H1 (cell line): ENCODE measurements at regions not wholly inside any gene's neighbourhood (a gene's known extent, or its start where the extent isn't known, plus 50 kb on each side); places are given as distances from the start of the nearest gene placed in this dataset.

Experiments used
- CBX5 ChIP-seq: fragments of 300-800, 300-1000 bp; sonication (generic); IDR thresholded peaks from 2 replicates; pipeline ENCODE4 v1.7.1; 2016; ENCODE audit warnings: antibody characterized with exemption, low read length, low read depth
- CTCF ChIP-seq, 3 experiments: IDR thresholded peaks; 1 replicate in 2 of 3; 2 replicates in 1 of 3; pipeline versions ENCODE4 v1.5.1 to v1.6.1; 2011; ENCODE audit warnings: low read length in 3 of 3, mild to moderate bottlenecking in 3 of 3, inconsistent platforms in 2 of 3, low read depth in 1 of 3, moderate library complexity in 1 of 3; ENCODE audit not compliant: insufficient read depth in 1 of 3; ENCODE audit errors: control extremely low read depth in 1 of 3
- EZH2 ChIP-seq: fragments of 200-600 bp; sonication (generic); IDR thresholded peaks from 2 replicates; pipeline ENCODE4 v1.7.1; 2012; ENCODE audit warnings: low read depth, mild to moderate bottlenecking, moderate library complexity, low read length, inconsistent platforms; ENCODE audit not compliant: severe bottlenecking
- FOSL1 ChIP-seq: IDR thresholded peaks from 2 replicates; pipeline ENCODE4 v1.6.1; 2011; ENCODE audit warnings: mild to moderate bottlenecking, low read depth, low read length, moderate library complexity; ENCODE audit not compliant: insufficient read depth
- GABPA ChIP-seq: IDR thresholded peaks from 2 replicates; pipeline ENCODE4 v1.6.1; 2011; ENCODE audit warnings: mild to moderate bottlenecking, low read length, moderate library complexity, borderline replicate concordance; ENCODE audit not compliant: insufficient read depth
- JUND ChIP-seq: IDR thresholded peaks from 2 replicates; pipeline ENCODE4 v1.6.1; 2011; ENCODE audit warnings: mild to moderate bottlenecking, improper control_type of control experiment, low read length
- POLR2A ChIP-seq, 2 experiments: IDR thresholded peaks; 1 replicate in 1 of 2; 2 replicates in 1 of 2; pipeline ENCODE4 v1.6.1; 2011; ENCODE audit warnings: low read depth in 2 of 2, low read length in 2 of 2, mild to moderate bottlenecking in 2 of 2; ENCODE audit errors: control extremely low read depth in 1 of 2
- POLR2AphosphoS5 ChIP-seq: IDR thresholded peaks from 2 replicates; pipeline ENCODE4 v1.6.1; 2011; ENCODE audit warnings: low read depth, low read length
- SIX5 ChIP-seq: IDR thresholded peaks from 2 replicates; pipeline ENCODE4 v1.6.1; 2011; ENCODE audit warnings: mild to moderate bottlenecking, low read depth, low read length
- SP4 ChIP-seq: IDR thresholded peaks from 2 replicates; pipeline ENCODE4 v1.6.1; 2012; ENCODE audit warnings: low read length, inconsistent platforms

- TF ChIP-seq POLR2AphosphoS5: no peak
- no peak for TF ChIP-seq CBX5
- TF ChIP-seq EZH2: no peak
- no peak for TF ChIP-seq FOSL1
- no peak for TF ChIP-seq POLR2A (IDR thresholded peaks at IDR 0.05; ENCODE audit: control extremely low read depth in 1 of 2, low read depth in 2 of 2, low read length in 2 of 2)
- no peak for TF ChIP-seq CTCF (IDR thresholded peaks at IDR 0.05; ENCODE audit: control extremely low read depth in 1 of 3, insufficient read depth in 1 of 3, low read depth in 1 of 3, low read length in 3 of 3)
- TF ChIP-seq GABPA: no peak
- TF ChIP-seq SP4: no peak
- TF ChIP-seq SIX5: no peak
- no peak for TF ChIP-seq JUND
Measured at GRCh38 chr20:56842056-56842455, 212.9 kb downstream of the TFAP2C start.
